Activated CD4-positive, alpha-beta T cell treated with anti-CD3 and anti-CD28 coated beads for 24 hours (primary cell): ENCODE measurements at regions not wholly inside any gene's neighbourhood (a gene's known extent, or its start where the extent isn't known, plus 50 kb on each side); places are given as distances from the start of the nearest gene placed in this dataset.
"Not testable (repeated sequence)": the region's sequence is repeated elsewhere in the genome, so short reads cannot be mapped to it uniquely, and the experiment has no call there.

ENCODE experiments used
- DNase-seq, 2 donors: peaks; one replicate each; pipeline ENCODE4 v3.0.0-alpha.2; 2020; ENCODE audit warnings: low read depth in 2 of 2

DNA sequence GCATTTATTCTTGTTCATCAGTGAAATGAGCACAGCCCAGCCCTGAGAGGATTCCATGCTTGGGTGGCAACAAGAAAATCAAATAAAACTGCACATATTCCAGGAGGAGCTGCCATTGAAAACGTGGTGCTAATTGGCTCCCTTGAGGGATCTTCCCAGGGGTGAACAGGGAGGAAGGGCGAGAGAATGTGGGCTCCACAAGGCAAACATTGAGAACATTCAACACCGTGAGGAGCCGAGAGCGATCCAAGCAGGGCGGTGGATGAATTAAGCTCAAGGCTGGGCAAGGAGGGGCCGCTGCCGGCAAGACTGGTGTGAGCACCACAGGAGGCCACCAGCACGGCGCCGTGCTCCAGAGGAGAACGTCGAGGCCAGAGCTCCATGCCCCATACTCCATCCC, 166.9 kb downstream of the C16orf95 start:
- DNase-seq: no peak

DNA sequence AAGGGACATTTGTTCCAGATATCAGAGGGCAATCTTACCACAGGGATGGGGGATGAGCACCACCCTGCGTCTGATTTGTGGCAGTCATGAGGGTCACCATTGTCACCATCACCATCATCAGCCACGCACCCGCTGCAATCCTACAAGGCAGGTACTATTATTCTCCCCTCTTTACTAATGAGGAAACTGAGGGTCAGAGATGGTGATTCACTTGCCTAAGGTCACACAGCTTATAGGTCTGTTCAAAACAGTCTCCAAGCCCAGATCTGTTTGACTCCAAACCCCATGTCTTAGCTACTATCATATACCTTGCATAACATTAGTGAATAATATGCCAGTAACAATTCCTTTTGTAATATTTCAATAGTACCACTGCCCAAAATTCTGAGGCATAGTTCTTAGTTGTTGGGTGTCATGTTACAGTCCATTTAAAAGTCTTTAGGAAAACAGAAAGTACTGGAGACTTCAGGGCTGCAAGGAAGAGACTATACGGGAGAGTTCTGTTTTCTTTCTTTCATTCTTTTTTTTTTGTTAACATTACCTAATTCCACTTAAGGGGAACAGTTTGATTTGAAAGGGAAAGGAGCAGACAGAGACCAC, 166.4 kb downstream of the C16orf95 start:
- DNase-seq: no peak

DNA sequence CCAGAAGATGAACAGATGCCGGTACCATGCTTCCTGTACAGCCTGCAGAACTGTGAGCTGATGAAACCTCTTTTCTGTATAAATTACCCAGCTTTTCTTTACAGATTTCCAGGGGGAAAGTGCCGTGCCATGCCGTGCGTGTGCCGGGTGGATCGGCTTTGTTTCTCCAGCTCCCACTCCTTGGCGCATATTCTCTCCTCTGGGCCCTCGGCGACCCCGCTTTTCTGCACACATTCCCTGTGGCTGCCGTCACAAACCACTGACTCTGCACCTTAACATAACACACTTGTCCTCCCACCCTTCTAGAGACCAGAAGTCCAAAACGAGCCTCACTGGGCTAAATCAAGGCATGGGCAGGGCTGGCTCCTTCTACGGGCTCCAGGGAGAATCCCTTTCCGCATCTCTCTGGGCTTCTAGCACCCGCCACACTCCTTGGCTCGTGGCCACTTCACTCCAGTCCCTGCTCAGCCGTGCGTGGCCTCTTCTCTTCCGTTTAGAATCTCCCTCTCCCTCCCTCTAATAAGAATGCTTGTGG, 164.9 kb downstream of the C16orf95 start:
- DNase-seq: no peak

DNA sequence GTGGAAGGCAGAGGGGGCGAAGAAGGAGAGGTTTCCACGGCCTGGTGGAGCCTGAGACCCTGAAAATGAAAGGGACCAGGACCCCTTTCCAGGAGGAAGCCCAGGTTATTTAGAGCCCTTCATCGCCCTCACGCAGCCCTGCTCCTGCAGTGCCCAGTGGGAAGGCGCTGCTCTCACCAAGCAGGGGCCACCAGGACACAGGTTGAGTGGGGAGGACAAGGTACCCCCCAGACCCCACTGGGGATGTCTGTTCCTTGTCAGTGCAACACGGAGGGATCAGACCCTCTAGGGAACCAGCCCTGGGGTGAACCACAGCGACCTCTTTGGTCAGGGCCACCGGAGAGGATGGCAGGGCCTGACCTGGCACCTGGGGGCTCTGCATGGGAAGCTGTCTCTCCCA, 163.9 kb downstream of the C16orf95 start:
- no peak for DNase-seq

DNA sequence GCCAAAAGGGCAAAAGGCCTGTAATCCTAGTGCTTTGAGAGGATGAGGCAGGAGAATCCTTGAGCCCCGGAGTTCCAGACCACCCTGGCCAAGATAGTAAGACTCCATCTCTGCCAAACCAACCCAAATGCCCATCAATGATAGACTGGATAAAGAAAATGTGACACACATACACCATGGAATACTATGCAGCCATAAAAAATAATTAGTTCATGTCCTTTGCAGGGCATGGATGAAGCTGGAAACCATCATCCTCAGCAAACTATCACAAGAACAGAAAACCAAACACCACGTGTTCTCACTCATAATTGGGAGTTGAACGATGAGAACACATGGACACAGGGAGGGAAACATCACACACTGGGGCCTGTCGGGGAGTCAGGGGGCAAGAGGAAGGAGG, 161.9 kb downstream of the C16orf95 start:
- not testable (repeated sequence) for DNase-seq

DNA sequence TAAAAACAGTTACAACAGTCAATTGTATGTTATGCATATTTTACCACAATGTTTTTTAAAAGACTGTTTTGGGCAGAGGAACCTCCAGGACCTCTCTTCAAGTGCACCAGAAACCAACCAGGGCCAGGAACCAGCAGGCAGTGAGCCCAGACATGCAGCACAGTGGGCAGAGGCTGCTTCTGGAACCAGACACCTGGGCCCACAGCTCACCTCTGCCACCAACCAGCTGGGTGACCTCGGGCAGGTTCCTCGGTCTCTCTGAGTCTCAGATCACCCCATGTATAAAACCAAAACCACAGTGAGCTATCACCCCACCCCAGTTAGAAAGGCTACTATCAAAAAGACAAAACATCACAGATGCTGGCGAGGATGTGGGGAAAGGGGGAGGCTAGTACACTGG, 161.0 kb downstream of the C16orf95 start:
- no peak for DNase-seq

DNA sequence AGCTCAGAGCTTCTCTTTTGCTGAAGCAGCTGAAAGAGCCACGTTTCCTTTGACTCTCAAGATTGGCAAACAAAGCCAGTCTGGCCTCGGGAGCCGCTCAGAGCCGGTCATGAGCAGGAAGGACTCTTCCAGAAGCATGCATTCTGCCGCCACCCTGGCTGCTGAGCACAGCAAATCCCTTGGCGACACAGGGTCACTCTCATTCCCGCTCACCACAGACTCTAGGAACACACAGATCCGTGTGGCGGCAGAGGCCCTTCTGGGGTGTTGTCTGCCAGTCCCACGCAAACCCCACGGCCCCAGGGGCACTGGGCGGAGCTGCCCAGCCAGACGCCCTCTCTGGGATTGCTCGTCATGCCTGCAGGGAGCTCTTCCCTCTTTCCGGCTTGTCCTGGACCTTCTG, 157.0 kb downstream of the C16orf95 start:
- DNase-seq: no peak

DNA sequence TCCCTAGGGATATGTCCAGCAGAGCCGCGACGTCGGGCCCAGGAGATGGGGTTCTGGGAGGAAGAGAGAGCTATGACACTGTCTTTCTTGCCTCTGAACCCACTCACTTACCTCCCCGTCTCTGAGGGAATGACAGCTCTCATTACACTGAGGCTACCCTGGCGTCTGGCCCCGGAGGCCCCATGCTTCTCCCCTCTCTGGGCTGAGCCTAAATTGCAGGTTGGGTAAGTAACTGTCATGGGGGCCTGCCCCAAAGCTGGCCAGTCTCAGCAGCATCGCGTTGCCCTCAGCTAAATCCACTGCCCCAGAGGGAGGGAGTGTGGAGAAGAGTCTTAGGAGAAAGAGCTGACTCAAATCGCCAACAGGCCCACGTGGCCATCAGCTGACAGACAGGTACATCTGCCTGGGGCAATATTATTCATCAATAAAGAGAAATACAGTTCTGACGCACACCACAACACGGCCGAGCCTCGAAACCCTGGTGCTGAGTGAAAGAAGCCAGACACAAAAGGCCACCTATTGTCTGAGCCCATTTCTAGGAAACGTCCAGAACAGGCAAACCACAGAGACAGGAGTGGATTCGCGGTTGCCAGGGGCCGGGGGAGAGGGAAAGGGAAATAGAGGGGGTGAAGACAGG, 156.4 kb downstream of the C16orf95 start:
- DNase-seq: no peak

DNA sequence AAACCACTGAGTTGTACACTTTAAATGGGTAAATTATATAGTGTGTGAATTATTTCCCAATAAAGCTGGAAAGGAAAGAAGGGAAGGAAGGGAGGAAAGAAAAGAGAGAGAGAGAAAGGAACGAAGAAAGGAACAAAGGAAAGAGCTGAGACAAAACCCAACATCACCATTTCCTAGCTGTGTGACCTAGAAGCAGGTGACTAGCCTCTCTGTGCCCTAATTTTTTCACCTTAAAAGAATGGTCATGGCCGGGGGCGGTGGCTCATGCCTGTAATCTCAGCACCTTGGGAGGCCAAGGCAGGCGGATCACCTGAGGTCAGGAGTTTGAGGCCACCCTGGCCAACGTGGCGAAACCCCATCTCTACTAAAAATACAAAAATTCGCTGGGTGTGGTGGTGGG, 155.8 kb downstream of the C16orf95 start:
- not testable (repeated sequence) for DNase-seq

DNA sequence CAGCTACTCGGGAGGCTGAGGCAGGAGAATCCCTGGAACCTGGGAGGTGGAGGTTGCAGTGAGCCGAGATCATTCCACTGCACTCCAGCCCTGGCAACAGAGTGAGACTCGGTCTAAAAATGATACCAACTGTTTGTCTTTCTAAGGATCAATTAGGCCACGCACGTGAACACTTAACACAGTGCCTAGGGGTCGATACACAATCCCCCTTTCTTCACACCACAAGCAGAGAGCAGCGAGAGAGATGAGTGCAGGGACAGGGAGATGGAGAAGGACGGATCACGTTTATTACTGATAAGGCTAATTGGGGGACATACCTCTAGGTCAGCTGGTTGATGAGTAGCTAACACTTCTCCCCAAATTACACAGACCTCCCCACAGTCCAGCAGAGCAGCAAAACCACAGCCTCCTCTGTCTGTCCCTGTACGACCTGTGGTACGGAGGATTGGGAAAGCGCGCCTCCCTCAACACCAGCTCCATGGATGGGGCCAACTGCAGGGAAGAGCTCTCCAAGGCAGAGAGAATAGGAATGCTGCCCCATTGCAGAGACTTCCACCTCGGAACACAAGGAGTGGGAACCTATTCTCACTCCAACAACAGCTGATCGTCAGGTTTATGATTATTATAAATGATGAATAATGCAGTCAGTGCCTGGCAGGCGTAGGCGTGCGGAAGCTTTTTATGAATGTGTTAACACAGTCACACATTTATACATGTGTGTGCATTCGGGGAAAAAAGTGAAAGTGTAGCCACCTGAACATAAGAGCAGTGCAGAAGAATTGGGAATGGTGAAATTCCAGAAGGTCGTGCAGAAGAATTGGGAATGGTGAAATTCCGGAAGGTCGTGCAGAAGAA, 155.1 kb downstream of the C16orf95 start:
- no peak for DNase-seq

DNA sequence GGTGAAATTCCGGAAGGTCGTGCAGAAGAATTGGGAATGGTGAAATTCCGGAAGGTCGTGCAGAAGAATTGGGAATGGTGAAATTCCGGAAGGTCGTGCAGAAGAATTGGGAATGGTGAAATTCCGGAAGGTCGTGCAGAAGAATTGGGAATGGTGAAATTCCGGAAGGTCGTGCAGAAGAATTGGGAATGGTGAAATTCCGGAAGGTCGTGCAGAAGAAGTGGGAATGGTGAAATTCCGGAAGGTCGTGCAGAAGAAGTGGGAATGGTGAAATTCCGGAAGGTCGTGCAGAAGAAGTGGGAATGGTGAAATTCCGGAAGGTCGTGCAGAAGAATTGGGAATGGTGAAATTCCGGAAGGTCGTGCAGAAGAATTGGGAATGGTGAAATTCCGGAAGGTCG, 154.4 kb downstream of the C16orf95 start:
- not testable (repeated sequence) for DNase-seq

DNA sequence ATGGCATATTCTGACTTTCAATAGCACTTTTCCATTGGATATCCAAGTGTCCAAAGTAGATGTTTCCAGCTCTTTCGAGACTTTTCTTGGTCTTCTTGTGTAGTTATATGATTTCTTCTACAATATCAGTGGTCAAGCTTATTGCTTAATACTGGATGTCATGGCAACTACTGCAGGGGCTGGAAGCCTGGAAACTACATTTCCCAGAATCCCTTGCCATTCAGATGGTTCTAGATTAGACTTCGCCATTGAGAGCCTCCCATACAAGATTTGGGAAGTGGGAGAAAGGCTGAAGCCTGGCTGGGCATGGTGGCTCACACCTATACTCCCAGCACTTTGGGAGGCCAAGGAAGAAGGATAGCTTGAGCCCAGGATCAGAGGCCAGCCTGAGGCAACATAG, 153.6 kb downstream of the C16orf95 start:
- no peak for DNase-seq

DNA sequence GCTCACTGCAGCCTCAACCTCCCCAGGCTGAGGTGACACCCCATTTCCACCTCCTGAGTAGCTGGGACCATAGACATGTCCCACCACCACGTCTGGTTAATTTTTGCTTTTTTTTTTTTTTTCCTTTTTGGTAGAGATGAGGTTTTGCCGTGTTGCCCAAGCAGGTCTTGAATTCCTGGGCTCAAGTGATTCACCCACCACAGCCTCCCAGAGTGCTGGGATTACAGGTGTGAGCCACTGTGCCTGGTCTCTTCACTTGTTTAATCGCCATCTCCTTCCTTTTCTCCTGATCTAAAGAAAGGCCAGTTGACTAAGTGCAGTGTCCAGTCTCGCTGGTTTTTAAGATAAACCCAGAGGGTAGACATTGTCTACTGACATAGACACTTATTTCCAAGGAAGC, 152.0 kb downstream of the C16orf95 start:
- DNase-seq: no peak

DNA sequence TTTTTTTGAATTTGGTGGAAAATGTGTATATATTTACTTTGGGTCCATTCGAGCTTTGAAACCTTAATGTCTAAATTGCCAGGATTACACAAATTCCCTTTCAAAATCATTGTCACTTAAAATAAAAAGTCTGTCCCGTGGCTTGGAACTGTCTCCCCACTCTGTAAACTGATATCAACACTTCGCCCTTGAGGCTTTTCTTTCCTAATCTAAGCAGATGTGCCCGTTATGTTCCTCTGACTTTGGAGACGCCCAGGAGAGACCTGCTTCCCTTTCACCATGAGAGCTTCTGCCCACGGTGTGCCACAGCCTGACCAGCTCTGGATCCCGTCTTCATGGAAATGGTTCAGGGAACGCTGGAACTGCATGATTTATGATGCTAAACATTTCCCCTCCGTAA, 151.3 kb downstream of the C16orf95 start:
- DNase-seq: no peak

DNA sequence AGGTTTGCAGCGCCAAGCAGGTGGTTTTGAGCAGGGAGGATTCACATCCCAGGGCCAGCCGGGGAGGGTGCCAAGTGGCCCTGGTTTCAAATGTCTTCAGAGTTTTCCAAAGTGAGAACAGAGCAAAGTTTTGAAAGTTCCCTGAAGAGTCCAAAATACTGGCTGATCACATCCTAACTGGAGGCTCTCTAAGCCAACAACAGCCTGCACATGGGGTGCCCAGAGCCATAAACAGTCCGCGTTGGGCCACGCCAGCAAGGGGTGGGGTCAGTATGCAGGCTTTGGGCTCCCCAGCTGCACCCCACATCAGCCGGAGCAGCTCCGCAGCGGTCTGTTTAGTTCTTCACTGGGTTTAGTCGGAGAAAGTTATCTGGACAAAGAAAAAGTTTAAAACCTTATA, 150.9 kb downstream of the C16orf95 start:
- no peak for DNase-seq

DNA sequence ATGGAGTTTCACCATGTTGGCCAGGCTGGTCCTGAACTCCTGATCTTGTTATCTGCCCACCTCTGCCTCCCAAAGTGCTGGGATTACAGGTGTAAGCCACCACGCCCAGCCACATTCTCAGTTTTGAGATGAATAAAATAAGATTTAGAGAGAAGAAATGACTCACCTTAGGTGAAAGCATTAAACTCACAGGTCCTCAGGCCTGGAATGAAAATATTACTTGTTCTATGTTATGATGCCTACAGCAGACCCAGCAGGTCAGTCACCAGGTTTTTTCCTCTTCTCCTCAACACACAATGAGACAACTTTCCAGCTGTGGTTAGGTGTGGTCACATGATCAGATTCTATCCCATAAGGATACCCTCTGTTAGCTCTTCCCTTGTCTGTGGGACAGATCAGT, 150.3 kb downstream of the C16orf95 start:
- no peak for DNase-seq

DNA sequence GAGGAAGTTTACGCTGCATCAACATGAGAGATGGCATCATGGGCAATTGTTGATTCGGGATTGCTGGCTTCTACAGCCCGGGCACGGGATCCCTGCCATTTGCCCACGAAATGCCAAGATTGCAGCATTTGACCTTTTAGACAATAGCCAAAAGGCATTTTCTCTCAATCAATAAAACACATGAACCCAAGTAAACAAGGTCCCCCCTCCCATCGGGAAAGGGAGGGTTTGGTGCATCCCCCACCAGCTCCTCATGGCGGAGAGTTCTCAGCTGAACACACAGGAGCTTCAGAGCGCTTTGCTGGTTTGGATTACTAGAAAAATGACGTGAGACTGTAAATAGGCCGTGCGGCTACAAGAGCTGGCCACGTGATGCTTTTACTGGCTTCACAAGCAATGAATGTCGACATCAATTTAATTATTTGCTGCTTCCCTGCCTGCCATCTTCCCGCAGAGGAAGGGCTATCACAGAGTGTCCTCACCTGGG, 147.6 kb downstream of the C16orf95 start:
- no peak for DNase-seq

DNA sequence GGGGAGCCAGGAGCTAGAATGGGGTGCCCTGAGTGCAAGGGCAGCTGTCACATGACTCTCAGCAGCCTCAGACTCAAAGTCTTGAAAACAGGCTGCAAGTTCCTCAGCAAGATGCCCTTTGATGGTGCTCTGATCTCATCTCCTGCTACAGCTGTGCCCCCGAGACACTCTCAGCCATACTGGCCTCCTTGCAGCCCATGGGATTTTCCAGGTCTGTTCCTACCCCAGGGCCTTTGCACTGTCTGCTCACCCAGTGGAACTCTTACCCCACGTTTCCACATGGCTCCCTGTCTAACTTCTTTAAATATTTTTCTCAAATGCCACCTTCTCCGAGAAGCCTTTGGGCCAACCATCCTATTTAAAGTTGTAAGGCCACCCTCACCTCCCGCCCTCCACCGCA, 146.9 kb downstream of the C16orf95 start:
- DNase-seq: no peak

DNA sequence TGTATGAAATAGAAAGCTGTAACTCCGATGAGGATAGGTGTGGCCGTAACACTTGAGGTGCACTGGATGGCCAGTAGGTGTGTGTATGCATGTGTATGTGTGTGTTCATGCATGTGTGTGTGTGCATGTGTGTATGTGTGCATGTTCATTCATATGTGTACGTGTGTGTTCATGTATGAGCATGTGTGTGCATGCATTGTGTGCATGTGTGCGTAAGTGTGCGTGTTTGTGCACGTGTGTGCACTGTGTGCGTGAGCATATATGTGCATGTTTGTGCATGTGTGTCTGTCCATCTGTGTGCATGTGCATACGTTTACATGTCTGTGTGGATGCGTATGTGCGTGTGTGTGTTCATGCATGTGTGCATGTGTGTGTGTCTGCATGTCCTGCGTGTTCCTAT, 145.5 kb downstream of the C16orf95 start:
- no peak for DNase-seq

DNA sequence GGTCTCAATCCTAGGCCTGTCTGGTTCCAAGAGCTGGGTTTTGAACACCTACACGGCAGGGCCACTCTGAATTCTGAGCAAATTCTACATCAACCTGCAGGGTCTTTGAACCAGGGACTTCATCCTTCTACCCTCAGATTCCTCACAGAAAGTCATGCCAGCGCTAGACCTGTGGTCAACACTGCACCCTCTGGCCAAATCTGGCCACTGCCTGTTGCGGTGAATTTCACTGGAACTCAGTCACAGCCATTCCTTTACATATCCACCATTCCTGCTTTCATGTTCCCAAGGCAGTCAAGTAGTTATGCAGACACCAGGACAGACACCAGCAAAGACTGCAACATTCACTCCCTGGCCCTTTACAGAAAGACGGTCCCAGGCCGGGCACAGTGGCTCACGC, 144.6 kb downstream of the C16orf95 start:
- DNase-seq: no peak

DNA sequence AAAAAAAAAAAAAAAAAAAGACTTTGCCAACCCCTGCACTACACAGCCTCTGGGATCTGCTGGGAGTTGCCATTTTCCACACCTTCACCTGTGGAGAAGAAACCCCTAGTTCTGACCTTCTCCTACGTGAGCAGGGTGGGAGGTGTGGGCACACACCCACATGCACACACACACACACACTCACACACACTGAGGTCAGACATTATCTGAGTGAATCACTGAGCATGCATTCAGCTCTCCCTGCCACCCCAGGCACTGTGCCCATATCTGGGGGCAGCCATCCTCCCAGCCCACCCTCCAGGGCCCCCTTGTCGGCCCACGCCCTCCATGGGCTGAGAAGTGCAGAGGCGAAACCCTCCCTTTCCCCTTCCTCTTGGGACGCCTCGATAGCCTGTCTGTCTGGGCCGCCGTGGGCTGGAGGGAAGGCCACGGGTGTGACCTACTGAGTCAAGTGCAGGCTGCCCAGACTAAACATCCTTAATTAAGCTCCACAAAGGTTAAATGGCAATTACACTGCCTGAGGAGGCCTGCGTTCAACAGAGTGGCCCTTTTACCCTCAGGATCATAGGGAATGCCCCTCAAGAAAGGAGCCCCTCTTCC, 143.8 kb downstream of the C16orf95 start:
- DNase-seq: no peak

DNA sequence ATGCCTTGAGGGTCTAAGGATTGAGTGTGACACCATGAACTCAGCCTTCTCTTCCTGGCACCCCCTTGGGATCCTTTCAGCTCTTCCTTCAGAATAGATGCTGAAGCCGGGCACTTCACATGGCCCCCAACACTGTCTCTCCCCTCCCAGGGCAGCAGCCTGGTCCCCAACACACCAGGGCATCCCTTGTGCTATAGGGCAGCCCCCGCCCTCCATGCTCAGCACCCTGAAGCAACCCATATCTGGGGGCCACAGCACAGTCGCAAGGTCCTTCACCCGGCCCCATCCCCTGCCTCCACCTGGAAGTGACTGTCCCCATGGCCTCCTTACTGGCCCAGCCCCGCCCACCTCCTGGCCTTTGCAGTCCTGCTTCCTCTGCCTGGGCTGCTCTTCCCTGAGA, 143.1 kb downstream of the C16orf95 start:
- DNase-seq: no peak
